Parathyroid adenoma (tissue), 2 donors: ENCODE measurements at regions not wholly inside any gene's neighbourhood (a gene's known extent, or its start where the extent isn't known, plus 50 kb on each side); places are given as distances from the start of the nearest gene placed in this dataset.

Source experiments
- H2AFZ ChIP-seq: fragments of 300-600 bp; sonication (generic); one replicate; pipeline ENCODE4 v1.7.0; 2017; ENCODE audit warnings: antibody characterized with exemption, mild to moderate bottlenecking
- H3K27ac ChIP-seq: fragments of 300-600 bp; sonication (generic); one replicate; pipeline ENCODE4 v1.7.0; 2017
- H3K27me3 ChIP-seq: fragments of 300-600 bp; sonication (generic); one replicate; pipeline ENCODE4 v1.7.0; 2017; ENCODE audit warnings: low read length; ENCODE audit not compliant: control insufficient read depth, insufficient read depth
- H3K36me3 ChIP-seq: fragments of 300-600 bp; sonication (generic); one replicate; pipeline ENCODE4 v1.7.0; 2017; ENCODE audit warnings: low read length; ENCODE audit not compliant: control insufficient read depth, insufficient read depth
- H3K4me1 ChIP-seq: fragments of 300-600 bp; sonication (generic); one replicate; pipeline ENCODE4 v1.7.0; 2017; ENCODE audit warnings: control low read depth
- H3K4me2 ChIP-seq: fragments of 300-600 bp; sonication (generic); one replicate; pipeline ENCODE4 v1.7.0; 2017; ENCODE audit warnings: low read length
- H3K4me3 ChIP-seq: fragments of 300-600 bp; sonication (generic); one replicate; pipeline ENCODE4 v1.7.0; 2017; ENCODE audit warnings: low read depth, low read length
- H3K79me2 ChIP-seq: fragments of 300-600 bp; sonication (generic); one replicate; pipeline ENCODE4 v1.7.0; 2017; ENCODE audit warnings: control low read depth
- H3K9ac ChIP-seq: fragments of 300-600 bp; sonication (generic); one replicate; pipeline ENCODE4 v1.7.0; 2017; ENCODE audit warnings: mild to moderate bottlenecking
- H3K9me3 ChIP-seq: fragments of 300-600 bp; sonication (generic); one replicate; pipeline ENCODE4 v1.7.0; 2017; ENCODE audit warnings: low read length; ENCODE audit not compliant: control insufficient read depth
- TF ChIP-seq, protein P1 (sequence below): fragments of 300-600 bp; sonication (generic); IDR thresholded peaks from one replicate; pipeline ENCODE4 v1.7.0; 2017; ENCODE audit warnings: antibody characterized with exemption, mild to moderate bottlenecking
- donor health status: primary hyperparathyroidism.

DNA sequence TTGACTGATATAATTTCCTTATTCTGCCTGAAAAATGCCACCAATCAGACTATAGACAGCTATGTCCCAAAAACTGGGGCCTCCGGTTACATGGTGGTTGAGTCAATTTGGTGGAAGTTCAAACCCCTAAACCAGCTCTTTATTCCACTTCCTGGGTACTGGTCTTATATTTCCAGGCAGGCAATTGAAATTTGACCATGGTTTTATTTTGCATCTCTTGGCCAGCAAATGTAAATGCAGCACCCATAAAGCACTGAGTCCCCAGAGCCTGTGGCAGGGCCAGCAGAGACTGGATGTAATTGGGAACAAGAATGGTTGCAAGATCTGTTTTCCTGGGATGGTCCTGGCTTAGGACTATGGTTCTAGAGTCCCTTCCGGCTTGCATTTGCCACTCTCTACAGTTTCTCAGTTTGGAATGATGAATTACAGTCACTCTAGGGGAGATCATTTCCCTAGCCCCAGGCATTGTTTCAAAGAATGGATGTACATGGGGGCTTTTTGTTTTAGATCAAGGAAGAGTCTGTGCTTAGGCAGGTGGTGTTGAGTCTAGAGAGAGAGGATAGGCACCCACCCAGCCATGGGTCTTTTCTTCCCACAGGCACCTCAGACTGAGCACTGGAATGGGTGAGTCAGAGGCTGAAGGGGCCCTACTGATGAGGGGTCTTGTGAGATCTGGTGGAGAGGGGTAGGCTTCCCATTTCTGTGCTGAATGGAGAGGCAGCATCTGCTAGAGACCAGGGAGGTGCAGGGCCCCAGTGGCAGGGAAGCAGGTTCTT lies 108.4 kb upstream of the CDC42EP3 start:
- Histone ChIP-seq H3K4me1 (no peaks in the 10 kb centered on the region), H3K79me2 (no peaks in the 10 kb centered on the region), H3K9me3 (no peaks in the 10 kb centered on the region), H3K4me2 (no peak overlapping the region), H2AFZ (no peak overlapping the region), H3K27me3 (no peaks in the 10 kb centered on the region), H3K9ac (no peak overlapping the region), H3K36me3 (no peaks in the 10 kb centered on the region), H3K4me3 (no peak overlapping the region), H3K27ac (no peak overlapping the region)
- TF ChIP-seq, protein P1, sequence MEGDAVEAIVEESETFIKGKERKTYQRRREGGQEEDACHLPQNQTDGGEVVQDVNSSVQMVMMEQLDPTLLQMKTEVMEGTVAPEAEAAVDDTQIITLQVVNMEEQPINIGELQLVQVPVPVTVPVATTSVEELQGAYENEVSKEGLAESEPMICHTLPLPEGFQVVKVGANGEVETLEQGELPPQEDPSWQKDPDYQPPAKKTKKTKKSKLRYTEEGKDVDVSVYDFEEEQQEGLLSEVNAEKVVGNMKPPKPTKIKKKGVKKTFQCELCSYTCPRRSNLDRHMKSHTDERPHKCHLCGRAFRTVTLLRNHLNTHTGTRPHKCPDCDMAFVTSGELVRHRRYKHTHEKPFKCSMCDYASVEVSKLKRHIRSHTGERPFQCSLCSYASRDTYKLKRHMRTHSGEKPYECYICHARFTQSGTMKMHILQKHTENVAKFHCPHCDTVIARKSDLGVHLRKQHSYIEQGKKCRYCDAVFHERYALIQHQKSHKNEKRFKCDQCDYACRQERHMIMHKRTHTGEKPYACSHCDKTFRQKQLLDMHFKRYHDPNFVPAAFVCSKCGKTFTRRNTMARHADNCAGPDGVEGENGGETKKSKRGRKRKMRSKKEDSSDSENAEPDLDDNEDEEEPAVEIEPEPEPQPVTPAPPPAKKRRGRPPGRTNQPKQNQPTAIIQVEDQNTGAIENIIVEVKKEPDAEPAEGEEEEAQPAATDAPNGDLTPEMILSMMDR = no peak

DNA sequence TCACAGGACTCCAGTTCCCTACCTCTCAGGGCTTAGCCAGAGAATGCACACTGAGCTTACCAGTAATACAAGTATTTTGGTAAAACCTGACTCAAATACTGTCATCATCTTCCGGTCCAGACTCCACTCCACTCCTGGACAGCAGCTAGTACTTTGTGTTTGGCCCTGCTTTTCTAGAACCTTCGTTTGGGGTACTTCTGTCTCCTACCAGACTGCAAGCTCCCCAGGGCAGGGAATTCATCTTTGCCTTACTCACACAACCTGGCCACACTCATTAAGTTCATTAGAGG lies 108.9 kb upstream of the CDC42EP3 start:
- TF ChIP-seq, protein P1 = no peak
- Histone ChIP-seq H2AFZ (no peak overlapping the region), H3K4me2 (no peak overlapping the region), H3K79me2 (no peaks in the 10 kb centered on the region), H3K9me3 (no peaks in the 10 kb centered on the region), H3K4me1 (no peaks in the 10 kb centered on the region), H3K36me3 (no peaks in the 10 kb centered on the region), H3K27ac (no peak overlapping the region), H3K4me3 (no peak overlapping the region), H3K9ac (no peak overlapping the region), H3K27me3 (no peaks in the 10 kb centered on the region)

DNA sequence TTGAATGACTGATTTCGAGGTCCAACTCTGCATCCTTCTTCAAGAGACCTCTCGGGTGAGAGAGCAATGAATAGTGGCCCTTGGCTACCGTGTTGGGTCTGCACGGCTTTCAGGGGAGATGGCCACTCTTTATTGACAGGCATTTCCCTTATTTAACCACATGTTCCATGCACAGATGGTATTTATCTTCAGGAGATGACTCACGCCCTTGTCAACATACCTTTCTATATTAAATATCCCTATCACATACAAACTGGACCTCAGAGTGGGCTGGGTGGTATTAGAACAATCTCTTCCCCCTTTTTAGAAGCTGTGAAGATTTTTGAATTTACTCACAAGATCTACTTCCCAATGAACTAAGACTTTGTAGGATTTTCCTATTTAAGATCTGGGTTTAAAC lies 109.6 kb upstream of the CDC42EP3 start:
- no peaks in the 10 kb centered on the region for H3K9me3 ChIP-seq
- H3K4me3 ChIP-seq = no peak overlapping the region
- H3K9ac ChIP-seq = no peak overlapping the region
- H3K79me2 ChIP-seq = no peaks in the 10 kb centered on the region
- H2AFZ ChIP-seq = no peak overlapping the region
- TF ChIP-seq, protein P1 = no peak
- H3K36me3 ChIP-seq = no peaks in the 10 kb centered on the region
- H3K4me2 ChIP-seq = no peak overlapping the region
- no peaks in the 10 kb centered on the region for H3K4me1 ChIP-seq
- no peaks in the 10 kb centered on the region for H3K27me3 ChIP-seq
- H3K27ac ChIP-seq = no peak overlapping the region

DNA sequence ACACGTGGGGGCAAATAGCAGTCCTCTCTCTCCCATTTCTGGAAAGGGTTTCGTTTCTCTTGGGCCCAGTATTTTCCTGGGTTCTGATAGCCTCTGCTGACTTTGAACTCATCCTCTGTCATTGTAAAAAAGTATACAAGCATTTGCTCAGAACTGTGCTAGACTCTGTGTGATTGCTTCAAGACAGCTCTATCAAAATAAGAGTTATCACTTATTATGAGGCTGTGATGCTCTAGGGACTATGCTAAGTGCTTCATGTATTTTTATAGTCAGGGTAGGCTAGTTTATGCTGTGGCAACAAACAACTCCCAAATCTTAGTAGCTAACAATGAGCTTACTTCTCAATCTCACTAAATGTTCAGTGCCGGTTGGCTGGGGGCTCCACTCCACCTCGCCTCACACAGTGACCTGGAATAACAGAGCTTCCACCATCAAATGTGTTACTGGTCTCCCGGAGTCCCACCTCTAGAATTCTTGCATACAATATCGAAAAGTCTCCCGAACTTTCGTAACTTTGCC lies 110.8 kb upstream of the CDC42EP3 start:
- Histone ChIP-seq H3K4me3 (no peak overlapping the region), H3K9ac (no peak overlapping the region), H3K79me2 (no peaks in the 10 kb centered on the region), H3K9me3 (no peaks in the 10 kb centered on the region), H3K4me2 (no peak overlapping the region), H3K4me1 (no peaks in the 10 kb centered on the region), H3K36me3 (no peaks in the 10 kb centered on the region), H3K27ac (no peak overlapping the region), H2AFZ (no peak overlapping the region), H3K27me3 (no peaks in the 10 kb centered on the region)
- TF ChIP-seq, protein P1 = no peak
